K562 (cell line): ENCODE measurements at regions not wholly inside any gene's neighbourhood (a gene's known extent, or its start where the extent isn't known, plus 50 kb on each side); places are given as distances from the start of the nearest gene placed in this dataset.

ENCODE experiments used
- ATAC-seq: fragments of 200-7000 bp; cut with Tn5 transposase; 3 replicates; pipeline ENCODE4 v1.9.1; 2020; ENCODE audit warnings: moderate library complexity
- BruUV-seq: library from RNA; stranded (reverse); fragments of 400-500 nt; replicated peaks from 2 replicates; lab custom pipeline; 2021; lab: Mats Ljungman, UMichigan
- CTCF ChIA-PET: fragments of 300-600 bp; formaldehyde crosslinking; extraction: SDS; loops from one replicate; lab custom pipeline; 2021; ENCODE audit warnings: low intra/inter-chr PET ratio; lab: Yijun Ruan, JAX
- POLR2A ChIA-PET: fragments of 300-600, 350-650 bp; sonication (Branson Sonifier 250); formaldehyde crosslinking; extraction: SDS; loops from one replicate; lab custom pipeline; 2021; ENCODE audit warnings: antibody characterized with exemption, inconsistent platforms; lab: Yijun Ruan, JAX
- DNase-seq, 4 experiments: peaks; one replicate each; pipeline versions ENCODE4 v3.0.0 to v3.0.0-alpha.2; 2011 to 2018; ENCODE audit warnings: low spot score in 3 of 4, mixed read lengths in 3 of 4; ENCODE audit errors: extremely low read depth in 1 of 4
- FAIRE-seq: peaks from 2 replicates; lab custom pipeline; 2011; peaks lifted over from hg19 to GRCh38; lab: Jason Lieb, UNC
- H2AFZ ChIP-seq: 2 replicates; pipeline ENCODE4 v1.6.0; 2011; ENCODE audit warnings: low read depth, low read length, control low read depth, inconsistent platforms
- H3K27ac ChIP-seq: fragments of 200-600 bp; 3 replicates; pipeline ENCODE4 v1.8.0; 2011; ENCODE audit warnings: low read depth, mild to moderate bottlenecking, control low read depth, inconsistent platforms, low read length, moderate library complexity, mixed read lengths; ENCODE audit errors: extremely low read depth
- H3K27me3 ChIP-seq, 2 experiments: fragments of 300-600 bp in 1 of 2; 2 replicates in 1 of 2; 3 replicates in 1 of 2; pipeline versions ENCODE4 v1.6.0 to v1.8.0; 2011; ENCODE audit warnings: inconsistent platforms in 2 of 2, low read length in 2 of 2, mild to moderate bottlenecking in 1 of 2, mixed read lengths in 1 of 2, moderate library complexity in 1 of 2; ENCODE audit not compliant: control insufficient read depth in 2 of 2, insufficient read depth in 2 of 2
- H3K36me3 ChIP-seq: fragments of 300-600 bp; 3 replicates; pipeline ENCODE4 v1.8.0; 2011; ENCODE audit warnings: mild to moderate bottlenecking, low read length, inconsistent platforms; ENCODE audit not compliant: control insufficient read depth, insufficient read depth
- H3K4me1 ChIP-seq, 2 experiments: fragments of 200-600 bp in 1 of 2; replicated peaks in 1 of 2; 2 replicates in 1 of 2; 3 replicates in 1 of 2; pipeline versions ENCODE4 v1.5.1 to v1.8.0; 2011; ENCODE audit warnings: inconsistent platforms in 2 of 2, low read length in 2 of 2, mild to moderate bottlenecking in 1 of 2, mixed read lengths in 1 of 2, moderate library complexity in 1 of 2; ENCODE audit not compliant: control insufficient read depth in 2 of 2, insufficient read depth in 2 of 2
- H3K4me2 ChIP-seq: 2 replicates; pipeline ENCODE4 v1.6.1; 2011; ENCODE audit warnings: low read length, control low read depth, inconsistent platforms, mixed read lengths; ENCODE audit not compliant: insufficient read depth
- H3K4me3 ChIP-seq: fragments of 200-600 bp; sonication (generic), shearing (Covaris generic); 2 replicates; pipeline ENCODE4 v1.5.1; 2016; ENCODE audit warnings: control low read depth, inconsistent platforms
- H3K79me2 ChIP-seq: fragments of 200-600 bp; 3 replicates; pipeline ENCODE4 v1.8.0; 2011; ENCODE audit warnings: low read length, inconsistent platforms; ENCODE audit not compliant: control insufficient read depth, insufficient read depth
- H3K9ac ChIP-seq, 2 experiments: 2 replicates each; pipeline versions ENCODE4 v1.6.0 to v1.6.1; 2011; ENCODE audit warnings: low read depth in 2 of 2, low read length in 2 of 2, control low read depth in 1 of 2, inconsistent platforms in 1 of 2, mild to moderate bottlenecking in 1 of 2, mixed read lengths in 1 of 2; ENCODE audit not compliant: insufficient read depth in 1 of 2
- H3K9me1 ChIP-seq: one replicate; pipeline ENCODE4 v1.6.0; 2011; ENCODE audit warnings: inconsistent platforms, mild to moderate bottlenecking, low read length, moderate library complexity; ENCODE audit not compliant: control insufficient read depth, insufficient read depth
- H3K9me3 ChIP-seq: replicated peaks from 2 replicates; pipeline ENCODE4 v1.5.1; 2011; ENCODE audit warnings: low read depth, low read length, inconsistent platforms; ENCODE audit not compliant: control insufficient read depth, insufficient read depth
- H4K20me1 ChIP-seq: replicated peaks from 2 replicates; pipeline ENCODE4 v1.6.1; 2011; ENCODE audit warnings: low read length, inconsistent platforms, mixed read lengths; ENCODE audit not compliant: control insufficient read depth, insufficient read depth
- ADNP ChIP-seq: fragments of 200-800 bp; sonication (Bioruptor generic); IDR thresholded peaks from 2 replicates; pipeline ENCODE4 v1.6.1; 2016; ENCODE audit warnings: missing genetic modification characterization, missing compliant biosample characterization
- DEAF1 ChIP-seq: fragments of 450-650 bp; formaldehyde crosslinking; IDR thresholded peaks from 2 replicates; pipeline ENCODE4 v1.4.0; 2020; ENCODE audit warnings: mild to moderate bottlenecking, moderate library complexity
- E2F1 ChIP-seq: sonication (generic); formaldehyde crosslinking; IDR thresholded peaks from 2 replicates; pipeline ENCODE4 v1.8.1; 2023; ENCODE audit warnings: mild to moderate bottlenecking, missing genetic modification reagents, moderate library complexity
- GABPA ChIP-seq: fragments of 200-800 bp; sonication (Bioruptor generic); conservative IDR thresholded peaks from 2 replicates; pipeline ENCODE4 v1.6.1; 2016; ENCODE audit warnings: low read depth, missing genetic modification characterization, missing compliant biosample characterization
- HNRNPL ChIP-seq: fragments of 200-400 bp; formaldehyde crosslinking; IDR thresholded peaks from 2 replicates; pipeline ENCODE4 v1.6.1; 2017; ENCODE audit warnings: low read depth, mild to moderate bottlenecking, low read length
- TEAD2 ChIP-seq: fragments of 450-650 bp; IDR thresholded peaks from 2 replicates; pipeline ENCODE4 v1.6.1; 2016; ENCODE audit warnings: missing genetic modification characterization, control low read depth, missing compliant biosample characterization
- ZBTB43 ChIP-seq: sonication (generic); formaldehyde crosslinking; IDR thresholded peaks from 2 replicates; pipeline ENCODE4 v1.8.0; 2023; ENCODE audit warnings: mild to moderate bottlenecking, missing genetic modification reagents
- ZNF561 ChIP-seq: fragments of 450-650 bp; formaldehyde crosslinking; conservative IDR thresholded peaks from 2 replicates; pipeline ENCODE4 v1.4.0; 2020; ENCODE audit warnings: mild to moderate bottlenecking, moderate library complexity
- WGBS: fragments of 100-300 bp; shearing (Covaris generic); methylation state at CpG from one replicate; pipeline ENCODE4 v1.1.6; 2016; ENCODE audit warnings: low coverage, mixed read lengths; ENCODE audit not compliant: insufficient coverage; ENCODE audit errors: missing lambda C conversion rate; 5-methylcytosine and 5-hydroxymethylcytosine counted together
- in situ Hi-C: fragments of 300-500 bp; cut with MboI; formaldehyde crosslinking; loops from 4 replicates; pipeline ENCODE4 v1.15.0; 2018; ENCODE audit warnings: inconsistent platforms, mixed read lengths
- intact Hi-C: fragments of 100-400 bp; cut with micrococcal nuclease; formaldehyde crosslinking; loops from 2 replicates; pipeline ENCODE4 v1.14.2; 2022

GRCh38 chr9:78525986-78526560, 229.1 kb downstream of the PSAT1 start:
- no peak for TF ChIP-seq ADNP (tag)
- TF ChIP-seq GABPA (tag) = no peak
- no peak for TF ChIP-seq TEAD2
- TF ChIP-seq ZBTB43 = no peak
- TF ChIP-seq HNRNPL = no peak
- TF ChIP-seq ZNF561 (CRISPR knock-in tag) = no peak
- TF ChIP-seq E2F1 (CRISPR knock-in tag) = no peak
- TF ChIP-seq DEAF1 (CRISPR knock-in tag) = no peak
- Histone ChIP-seq H3K4me3 (no peak overlapping the region), H3K9me3 (no peaks in the 10 kb centered on the region), H3K79me2 (no peaks in the 10 kb centered on the region), H3K36me3 (no peaks in the 10 kb centered on the region), H3K4me2 (no peak overlapping the region), H4K20me1 (no peaks in the 10 kb centered on the region), H3K9me1 (no peaks in the 10 kb centered on the region), H3K27ac (no peak overlapping the region), H3K4me1 (no peaks in the 10 kb centered on the region), H3K9ac (no peak overlapping the region), H2AFZ (no peak overlapping the region), H3K27me3 (no peaks in the 10 kb centered on the region)
- intact Hi-C loops = no loop called here
- BruUV-seq = no TSS peak
- FAIRE-seq (no peak), DNase-seq (no peak), ATAC-seq (no peak)
- in situ Hi-C loops = no loop called here
- POLR2A ChIA-PET = no interaction called here
- CTCF ChIA-PET = no interaction called here
- 5% methylated on average over 2 of the region's 2 CpGs for WGBS
